WTC11 (cell line): ENCODE measurements at regions not wholly inside any gene's neighbourhood (a gene's known extent, or its start where the extent isn't known, plus 50 kb on each side); places are given as distances from the start of the nearest gene placed in this dataset.

ENCODE experiments used
- ATAC-seq: fragments of 200-7000 bp; cut with Tn5 transposase; 2 replicates; pipeline ENCODE4 v1.10.0; 2021; ENCODE audit warnings: mild to moderate bottlenecking, moderate library complexity
- CTCF ChIA-PET: fragments of 300-600 bp; sonication (Branson Sonifier 250); formaldehyde crosslinking; loops from one replicate; lab custom pipeline; 2021; ENCODE audit warnings: antibody characterized with exemption; lab: Charles Lee
- POLR2A ChIA-PET: fragments of 350-600 bp; sonication (Branson Sonifier 250); formaldehyde crosslinking; loops from one replicate; lab custom pipeline; 2021; ENCODE audit warnings: antibody characterized with exemption; lab: Charles Lee
- DNase-seq: peaks from one replicate; pipeline ENCODE4 v3.0.0; 2021; ENCODE audit warnings: low spot score
- H3K27ac Mint-ChIP-seq: 2 replicates; pipeline ENCODE4 v1.8.0; 2021; ENCODE audit warnings: mixed read lengths
- H3K27me3 Mint-ChIP-seq: 2 replicates; pipeline ENCODE4 v1.8.0; 2021; ENCODE audit warnings: low read depth, mild to moderate bottlenecking, moderate library complexity, mixed read lengths
- H3K36me3 Mint-ChIP-seq: 2 replicates; pipeline ENCODE4 v1.8.0; 2021; ENCODE audit warnings: mixed read lengths
- H3K4me1 Mint-ChIP-seq: 2 replicates; pipeline ENCODE4 v1.8.0; 2022; ENCODE audit warnings: mixed read lengths
- H3K4me3 Mint-ChIP-seq: 2 replicates; pipeline ENCODE4 v1.8.0; 2021; ENCODE audit warnings: mild to moderate bottlenecking, moderate library complexity, mixed read lengths
- H3K9me3 Mint-ChIP-seq: 2 replicates; pipeline ENCODE4 v1.8.0; 2021; ENCODE audit warnings: mixed read lengths
- ETV6 ChIP-seq: sonication (generic); formaldehyde crosslinking; IDR thresholded peaks from 2 replicates; pipeline ENCODE4 v1.8.1; 2022; ENCODE audit warnings: mild to moderate bottlenecking, missing genetic modification reagents
- FOXJ3 ChIP-seq: sonication (generic); formaldehyde crosslinking; IDR thresholded peaks from 2 replicates; pipeline ENCODE4 v1.9.0; 2021; ENCODE audit warnings: missing genetic modification reagents, mild to moderate bottlenecking, borderline replicate concordance
- FOXP1 ChIP-seq: sonication (generic); formaldehyde crosslinking; IDR thresholded peaks from 2 replicates; pipeline ENCODE4 v1.8.0; 2022; ENCODE audit warnings: missing genetic modification reagents, mild to moderate bottlenecking, moderate library complexity, borderline replicate concordance
- GABPB1 ChIP-seq: sonication (generic); formaldehyde crosslinking; IDR thresholded peaks from 2 replicates; pipeline ENCODE4 v1.8.1; 2023; ENCODE audit warnings: mild to moderate bottlenecking, missing genetic modification reagents
- GTF2I ChIP-seq: fragments of 250-450 bp; sonication (Bioruptor Pico); conservative IDR thresholded peaks from 2 replicates; pipeline ENCODE4 v1.4.0; 2021; ENCODE audit warnings: mild to moderate bottlenecking
- IRF2 ChIP-seq: sonication (generic); formaldehyde crosslinking; IDR thresholded peaks from 2 replicates; pipeline ENCODE4 v1.8.0; 2022; ENCODE audit warnings: low read depth, missing genetic modification reagents, borderline replicate concordance
- JAZF1 ChIP-seq: fragments of 250-450 bp; sonication (Bioruptor Pico); IDR thresholded peaks from 2 replicates; pipeline ENCODE4 v1.9.0; 2021; ENCODE audit warnings: moderate library complexity, mild to moderate bottlenecking, inconsistent platforms
- MYBL2 ChIP-seq: sonication (generic); formaldehyde crosslinking; IDR thresholded peaks from 2 replicates; pipeline ENCODE4 v1.8.1; 2023; ENCODE audit warnings: mild to moderate bottlenecking, moderate library complexity, missing genetic modification reagents
- NFATC4 ChIP-seq: fragments of 250-450 bp; sonication (Bioruptor Pico); IDR thresholded peaks from 2 replicates; pipeline ENCODE4 v1.9.0; 2021; ENCODE audit warnings: mild to moderate bottlenecking
- PRRX2 ChIP-seq: fragments of 250-450 bp; sonication (Bioruptor Pico); IDR thresholded peaks from 2 replicates; pipeline ENCODE4 v1.8.0; 2021; ENCODE audit warnings: mild to moderate bottlenecking
- TEAD4 ChIP-seq: sonication (generic); formaldehyde crosslinking; IDR thresholded peaks from 2 replicates; pipeline ENCODE4 v1.8.0; 2022; ENCODE audit warnings: mild to moderate bottlenecking, missing genetic modification reagents
- ZNF416 ChIP-seq: fragments of 250-450 bp; sonication (Bioruptor Pico); IDR thresholded peaks from 2 replicates; pipeline ENCODE4 v1.9.0; 2021; ENCODE audit warnings: mild to moderate bottlenecking, inconsistent platforms
- ZNF423 ChIP-seq: fragments of 250-450 bp; sonication (Bioruptor Pico); IDR thresholded peaks from 2 replicates; pipeline ENCODE4 v2.1.2; 2022; ENCODE audit warnings: mild to moderate bottlenecking, moderate library complexity
- ZNF671 ChIP-seq: fragments of 250-450 bp; sonication (Bioruptor Pico); IDR thresholded peaks from 2 replicates; pipeline ENCODE4 v1.8.0; 2021; ENCODE audit warnings: mild to moderate bottlenecking
- TF ChIP-seq, protein P1 (sequence below): sonication (generic); formaldehyde crosslinking; conservative IDR thresholded peaks from 2 replicates; pipeline ENCODE4 v1.8.1; 2023; ENCODE audit warnings: mild to moderate bottlenecking, low read depth, missing genetic modification reagents, moderate library complexity
- TF ChIP-seq, protein P2 (sequence below): sonication (generic); formaldehyde crosslinking; IDR thresholded peaks from 2 replicates; pipeline ENCODE4 v1.8.0; 2023; ENCODE audit warnings: missing genetic modification reagents, mild to moderate bottlenecking, borderline replicate concordance
- TF ChIP-seq, protein P3 (sequence below): sonication (generic); formaldehyde crosslinking; IDR thresholded peaks from 2 replicates; pipeline ENCODE4 v1.8.1; 2023; ENCODE audit warnings: mild to moderate bottlenecking, missing genetic modification reagents, moderate library complexity
- TF ChIP-seq, protein P4 (sequence below): sonication (generic); formaldehyde crosslinking; IDR thresholded peaks from 2 replicates; pipeline ENCODE4 v1.8.1; 2022; ENCODE audit warnings: mild to moderate bottlenecking, missing genetic modification reagents, moderate library complexity, borderline replicate concordance
- TF ChIP-seq, protein P5 (sequence below): fragments of 250-450 bp; sonication (Bioruptor Pico); conservative IDR thresholded peaks from 2 replicates; pipeline ENCODE4 v1.9.0; 2021; ENCODE audit warnings: mild to moderate bottlenecking
- TF ChIP-seq, protein P6 (sequence below): fragments of 200-600 bp; IDR thresholded peaks from 2 replicates; pipeline ENCODE4 v1.8.0; 2022; ENCODE audit warnings: antibody characterized with exemption

DNA sequence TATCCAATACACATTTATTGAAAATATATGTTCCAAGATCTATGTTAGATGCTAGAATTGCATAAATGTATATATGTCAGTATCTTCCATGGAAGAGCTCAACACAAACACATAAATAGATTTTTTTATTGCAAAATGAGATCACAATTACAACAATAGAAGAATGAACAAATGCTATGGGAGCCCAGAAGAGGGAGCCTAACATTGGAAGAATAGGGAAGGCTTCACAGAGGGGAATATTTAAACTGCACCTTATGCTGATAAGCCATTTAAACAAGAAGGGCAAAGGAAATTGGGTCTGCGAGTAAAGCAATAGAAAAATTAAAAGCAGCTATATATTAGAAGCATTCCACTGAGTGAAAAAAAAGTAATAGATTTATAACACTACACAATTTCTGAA lies 96.1 kb upstream of the LRRC55 start (continued):
- TF ChIP-seq, protein P1, sequence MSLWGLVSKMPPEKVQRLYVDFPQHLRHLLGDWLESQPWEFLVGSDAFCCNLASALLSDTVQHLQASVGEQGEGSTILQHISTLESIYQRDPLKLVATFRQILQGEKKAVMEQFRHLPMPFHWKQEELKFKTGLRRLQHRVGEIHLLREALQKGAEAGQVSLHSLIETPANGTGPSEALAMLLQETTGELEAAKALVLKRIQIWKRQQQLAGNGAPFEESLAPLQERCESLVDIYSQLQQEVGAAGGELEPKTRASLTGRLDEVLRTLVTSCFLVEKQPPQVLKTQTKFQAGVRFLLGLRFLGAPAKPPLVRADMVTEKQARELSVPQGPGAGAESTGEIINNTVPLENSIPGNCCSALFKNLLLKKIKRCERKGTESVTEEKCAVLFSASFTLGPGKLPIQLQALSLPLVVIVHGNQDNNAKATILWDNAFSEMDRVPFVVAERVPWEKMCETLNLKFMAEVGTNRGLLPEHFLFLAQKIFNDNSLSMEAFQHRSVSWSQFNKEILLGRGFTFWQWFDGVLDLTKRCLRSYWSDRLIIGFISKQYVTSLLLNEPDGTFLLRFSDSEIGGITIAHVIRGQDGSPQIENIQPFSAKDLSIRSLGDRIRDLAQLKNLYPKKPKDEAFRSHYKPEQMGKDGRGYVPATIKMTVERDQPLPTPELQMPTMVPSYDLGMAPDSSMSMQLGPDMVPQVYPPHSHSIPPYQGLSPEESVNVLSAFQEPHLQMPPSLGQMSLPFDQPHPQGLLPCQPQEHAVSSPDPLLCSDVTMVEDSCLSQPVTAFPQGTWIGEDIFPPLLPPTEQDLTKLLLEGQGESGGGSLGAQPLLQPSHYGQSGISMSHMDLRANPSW (CRISPR knock-in tag) = no peak
- TF ChIP-seq NFATC4 (CRISPR knock-in tag) = no peak
- no peak for TF ChIP-seq IRF2
- TF ChIP-seq MYBL2 = no peak
- no peak for TF ChIP-seq ZNF671
- no peak for TF ChIP-seq FOXP1 (CRISPR knock-in tag)
- no peak for TF ChIP-seq ETV6
- no peak for TF ChIP-seq FOXJ3 (CRISPR knock-in tag)
- TF ChIP-seq, protein P2, sequence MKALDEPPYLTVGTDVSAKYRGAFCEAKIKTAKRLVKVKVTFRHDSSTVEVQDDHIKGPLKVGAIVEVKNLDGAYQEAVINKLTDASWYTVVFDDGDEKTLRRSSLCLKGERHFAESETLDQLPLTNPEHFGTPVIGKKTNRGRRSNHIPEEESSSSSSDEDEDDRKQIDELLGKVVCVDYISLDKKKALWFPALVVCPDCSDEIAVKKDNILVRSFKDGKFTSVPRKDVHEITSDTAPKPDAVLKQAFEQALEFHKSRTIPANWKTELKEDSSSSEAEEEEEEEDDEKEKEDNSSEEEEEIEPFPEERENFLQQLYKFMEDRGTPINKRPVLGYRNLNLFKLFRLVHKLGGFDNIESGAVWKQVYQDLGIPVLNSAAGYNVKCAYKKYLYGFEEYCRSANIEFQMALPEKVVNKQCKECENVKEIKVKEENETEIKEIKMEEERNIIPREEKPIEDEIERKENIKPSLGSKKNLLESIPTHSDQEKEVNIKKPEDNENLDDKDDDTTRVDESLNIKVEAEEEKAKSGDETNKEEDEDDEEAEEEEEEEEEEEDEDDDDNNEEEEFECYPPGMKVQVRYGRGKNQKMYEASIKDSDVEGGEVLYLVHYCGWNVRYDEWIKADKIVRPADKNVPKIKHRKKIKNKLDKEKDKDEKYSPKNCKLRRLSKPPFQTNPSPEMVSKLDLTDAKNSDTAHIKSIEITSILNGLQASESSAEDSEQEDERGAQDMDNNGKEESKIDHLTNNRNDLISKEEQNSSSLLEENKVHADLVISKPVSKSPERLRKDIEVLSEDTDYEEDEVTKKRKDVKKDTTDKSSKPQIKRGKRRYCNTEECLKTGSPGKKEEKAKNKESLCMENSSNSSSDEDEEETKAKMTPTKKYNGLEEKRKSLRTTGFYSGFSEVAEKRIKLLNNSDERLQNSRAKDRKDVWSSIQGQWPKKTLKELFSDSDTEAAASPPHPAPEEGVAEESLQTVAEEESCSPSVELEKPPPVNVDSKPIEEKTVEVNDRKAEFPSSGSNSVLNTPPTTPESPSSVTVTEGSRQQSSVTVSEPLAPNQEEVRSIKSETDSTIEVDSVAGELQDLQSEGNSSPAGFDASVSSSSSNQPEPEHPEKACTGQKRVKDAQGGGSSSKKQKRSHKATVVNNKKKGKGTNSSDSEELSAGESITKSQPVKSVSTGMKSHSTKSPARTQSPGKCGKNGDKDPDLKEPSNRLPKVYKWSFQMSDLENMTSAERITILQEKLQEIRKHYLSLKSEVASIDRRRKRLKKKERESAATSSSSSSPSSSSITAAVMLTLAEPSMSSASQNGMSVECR (CRISPR knock-in tag) = no peak

DNA sequence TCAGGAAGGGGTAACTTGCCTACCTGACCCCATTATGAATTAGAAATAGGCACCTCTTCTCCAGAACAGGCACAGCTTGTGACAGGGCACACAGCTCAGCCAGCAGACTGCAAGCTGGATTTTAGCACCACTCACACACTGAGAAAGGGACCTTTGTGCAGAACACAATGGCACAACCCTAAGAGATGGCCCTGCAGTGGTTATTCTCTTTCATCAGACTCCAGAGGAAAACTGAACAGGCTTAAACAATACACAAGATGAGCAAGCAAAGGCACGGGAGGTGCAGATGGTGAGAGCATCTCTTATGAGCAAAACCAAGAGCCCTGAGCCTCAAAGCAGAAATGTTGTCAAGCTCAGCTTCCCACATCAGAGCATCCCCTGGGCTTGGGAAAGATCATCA lies 93.8 kb upstream of the LRRC55 start:
- DNase-seq (no peak), ATAC-seq (no peak)
- H3K36me3 Mint-ChIP-seq = no peaks in the 10 kb centered on the region
- no peaks in the 10 kb centered on the region for H3K4me1 Mint-ChIP-seq
- H3K9me3 Mint-ChIP-seq = no peaks in the 10 kb centered on the region; the same call in 1 of the 2 replicates
- H3K4me3 Mint-ChIP-seq = no peak overlapping the region
- no peaks in the 10 kb centered on the region for H3K27me3 Mint-ChIP-seq
- POLR2A ChIA-PET = no interaction called here
- CTCF ChIA-PET = no interaction called here
- H3K27ac Mint-ChIP-seq = no peak overlapping the region
- TF ChIP-seq GABPB1 (CRISPR knock-in tag) (no peak), TEAD4 (CRISPR knock-in tag) (no peak), FOXJ3 (CRISPR knock-in tag) (no peak), PRRX2 (CRISPR knock-in tag) (no peak)
- TF ChIP-seq, protein P3, sequence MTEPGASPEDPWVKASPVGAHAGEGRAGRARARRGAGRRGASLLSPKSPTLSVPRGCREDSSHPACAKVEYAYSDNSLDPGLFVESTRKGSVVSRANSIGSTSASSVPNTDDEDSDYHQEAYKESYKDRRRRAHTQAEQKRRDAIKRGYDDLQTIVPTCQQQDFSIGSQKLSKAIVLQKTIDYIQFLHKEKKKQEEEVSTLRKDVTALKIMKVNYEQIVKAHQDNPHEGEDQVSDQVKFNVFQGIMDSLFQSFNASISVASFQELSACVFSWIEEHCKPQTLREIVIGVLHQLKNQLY (CRISPR knock-in tag) = no peak
- TF ChIP-seq, protein P4, sequence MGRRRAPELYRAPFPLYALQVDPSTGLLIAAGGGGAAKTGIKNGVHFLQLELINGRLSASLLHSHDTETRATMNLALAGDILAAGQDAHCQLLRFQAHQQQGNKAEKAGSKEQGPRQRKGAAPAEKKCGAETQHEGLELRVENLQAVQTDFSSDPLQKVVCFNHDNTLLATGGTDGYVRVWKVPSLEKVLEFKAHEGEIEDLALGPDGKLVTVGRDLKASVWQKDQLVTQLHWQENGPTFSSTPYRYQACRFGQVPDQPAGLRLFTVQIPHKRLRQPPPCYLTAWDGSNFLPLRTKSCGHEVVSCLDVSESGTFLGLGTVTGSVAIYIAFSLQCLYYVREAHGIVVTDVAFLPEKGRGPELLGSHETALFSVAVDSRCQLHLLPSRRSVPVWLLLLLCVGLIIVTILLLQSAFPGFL (CRISPR knock-in tag) = no peak

DNA sequence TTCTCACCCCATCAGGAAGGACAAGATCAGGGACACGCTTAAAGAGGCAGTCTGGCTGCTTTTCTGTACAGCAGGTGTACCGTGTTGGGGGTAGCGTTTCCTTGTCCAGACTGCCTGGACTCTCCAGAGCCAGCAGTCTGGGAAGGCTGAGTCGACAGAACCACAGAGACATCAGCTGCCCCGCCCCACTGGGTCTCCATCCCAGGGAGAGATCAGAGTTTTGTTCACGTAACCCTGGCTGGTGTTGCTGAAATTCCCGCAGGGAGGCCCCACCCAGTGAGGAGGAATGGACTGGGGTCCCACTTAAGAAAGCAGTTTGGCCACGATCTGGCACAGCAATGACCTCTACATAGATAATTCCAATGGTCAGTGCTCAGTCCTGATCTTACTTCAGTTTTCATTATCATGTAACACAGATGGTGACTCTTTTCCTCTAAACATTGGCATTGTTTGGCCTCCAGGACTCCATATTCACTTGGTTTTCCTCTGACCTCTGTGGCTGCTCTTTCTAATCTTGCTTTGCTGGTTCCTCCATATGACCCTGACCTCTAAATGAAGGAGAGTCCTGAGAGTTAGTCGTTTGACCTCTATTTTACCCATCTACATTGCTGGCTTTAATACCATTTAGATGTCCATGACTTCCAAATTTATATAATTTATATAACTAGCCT lies 89.6 kb upstream of the LRRC55 start:
- no peak for ATAC-seq
- Mint-ChIP-seq H3K9me3 (peaks cover 2% of the 10 kb centered on the region), H3K4me3 (no peak overlapping the region), H3K36me3 (no peaks in the 10 kb centered on the region), H3K27ac (no peak overlapping the region), H3K4me1 (no peaks in the 10 kb centered on the region), H3K27me3 (no peaks in the 10 kb centered on the region)
- TF ChIP-seq, protein P5, sequence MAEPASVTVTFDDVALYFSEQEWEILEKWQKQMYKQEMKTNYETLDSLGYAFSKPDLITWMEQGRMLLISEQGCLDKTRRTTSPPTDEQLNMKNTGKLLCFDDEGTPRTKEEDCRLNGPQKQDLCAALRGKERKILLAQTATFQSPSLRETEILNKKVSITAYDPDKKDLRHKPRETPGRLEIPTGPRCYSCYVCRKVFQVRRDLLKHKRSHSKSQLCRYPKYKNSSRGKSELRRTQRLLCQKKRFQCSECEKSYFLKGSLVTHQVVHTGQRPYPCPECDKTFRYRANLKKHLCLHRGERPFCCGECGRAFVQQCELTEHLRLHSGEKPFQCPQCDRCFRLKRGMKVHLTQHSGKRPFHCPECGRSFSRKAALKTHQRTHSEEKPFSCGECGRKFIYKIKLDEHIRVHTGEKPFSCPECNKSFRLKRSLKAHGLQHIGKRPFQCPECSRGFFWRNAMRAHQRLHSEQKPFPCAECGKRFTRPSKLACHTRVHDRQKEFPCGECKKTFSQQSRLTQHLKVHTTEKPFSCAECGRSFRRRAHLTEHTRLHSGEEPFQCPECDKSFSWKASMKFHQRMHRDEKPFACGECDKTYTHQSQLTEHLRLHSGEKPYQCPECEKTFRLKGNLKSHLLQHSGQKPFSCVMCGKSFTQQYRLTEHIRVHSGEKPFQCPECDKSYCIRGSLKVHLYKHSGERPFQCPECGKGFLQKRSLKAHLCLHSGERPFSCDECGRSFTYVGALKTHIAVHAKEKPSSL (CRISPR knock-in tag) = no peak
- TF ChIP-seq ZNF423 (CRISPR knock-in tag) (no peak), ZNF416 (CRISPR knock-in tag) (no peak), TEAD4 (CRISPR knock-in tag) (no peak), GTF2I (CRISPR knock-in tag) (no peak), JAZF1 (CRISPR knock-in tag) (no peak)
- TF ChIP-seq, protein P6, sequence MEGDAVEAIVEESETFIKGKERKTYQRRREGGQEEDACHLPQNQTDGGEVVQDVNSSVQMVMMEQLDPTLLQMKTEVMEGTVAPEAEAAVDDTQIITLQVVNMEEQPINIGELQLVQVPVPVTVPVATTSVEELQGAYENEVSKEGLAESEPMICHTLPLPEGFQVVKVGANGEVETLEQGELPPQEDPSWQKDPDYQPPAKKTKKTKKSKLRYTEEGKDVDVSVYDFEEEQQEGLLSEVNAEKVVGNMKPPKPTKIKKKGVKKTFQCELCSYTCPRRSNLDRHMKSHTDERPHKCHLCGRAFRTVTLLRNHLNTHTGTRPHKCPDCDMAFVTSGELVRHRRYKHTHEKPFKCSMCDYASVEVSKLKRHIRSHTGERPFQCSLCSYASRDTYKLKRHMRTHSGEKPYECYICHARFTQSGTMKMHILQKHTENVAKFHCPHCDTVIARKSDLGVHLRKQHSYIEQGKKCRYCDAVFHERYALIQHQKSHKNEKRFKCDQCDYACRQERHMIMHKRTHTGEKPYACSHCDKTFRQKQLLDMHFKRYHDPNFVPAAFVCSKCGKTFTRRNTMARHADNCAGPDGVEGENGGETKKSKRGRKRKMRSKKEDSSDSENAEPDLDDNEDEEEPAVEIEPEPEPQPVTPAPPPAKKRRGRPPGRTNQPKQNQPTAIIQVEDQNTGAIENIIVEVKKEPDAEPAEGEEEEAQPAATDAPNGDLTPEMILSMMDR = no peak
- TF ChIP-seq, protein P3 (CRISPR knock-in tag) = no peak
- no peak for DNase-seq
- ChIA-PET CTCF (interaction anchor here (1.3 kb wide), 1 partner anchor 157 kb away, joined by 4 read pairs; no protein-coding TSS in a partner anchor), POLR2A (no interaction called here)
